ENCODE measurements at regions not wholly inside any gene's neighbourhood (a gene's known extent, or its start where the extent isn't known, plus 50 kb on each side); places are given as distances from the start of the nearest gene placed in this dataset.

DNA sequence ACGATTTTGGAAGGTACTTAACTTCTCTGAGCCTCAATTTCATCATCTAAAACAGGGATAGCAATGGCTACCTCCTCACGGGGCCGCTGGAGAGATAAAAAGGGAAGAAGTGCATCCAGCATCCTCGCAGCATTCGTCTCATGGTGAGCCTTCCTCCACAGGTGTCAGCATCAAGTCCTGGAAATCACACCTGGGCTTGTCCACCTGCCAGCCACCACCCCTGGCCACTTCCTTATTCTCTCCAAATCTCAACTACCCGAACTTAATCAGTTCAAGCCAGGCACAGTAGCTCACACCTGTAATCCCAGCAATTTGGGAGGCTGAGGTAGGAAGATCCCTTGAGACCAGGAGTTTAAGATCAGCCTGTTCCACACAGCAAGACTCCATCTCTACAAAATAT, 234.5 kb downstream of the LY86 start:
- no peak for ATAC-seq

DNA sequence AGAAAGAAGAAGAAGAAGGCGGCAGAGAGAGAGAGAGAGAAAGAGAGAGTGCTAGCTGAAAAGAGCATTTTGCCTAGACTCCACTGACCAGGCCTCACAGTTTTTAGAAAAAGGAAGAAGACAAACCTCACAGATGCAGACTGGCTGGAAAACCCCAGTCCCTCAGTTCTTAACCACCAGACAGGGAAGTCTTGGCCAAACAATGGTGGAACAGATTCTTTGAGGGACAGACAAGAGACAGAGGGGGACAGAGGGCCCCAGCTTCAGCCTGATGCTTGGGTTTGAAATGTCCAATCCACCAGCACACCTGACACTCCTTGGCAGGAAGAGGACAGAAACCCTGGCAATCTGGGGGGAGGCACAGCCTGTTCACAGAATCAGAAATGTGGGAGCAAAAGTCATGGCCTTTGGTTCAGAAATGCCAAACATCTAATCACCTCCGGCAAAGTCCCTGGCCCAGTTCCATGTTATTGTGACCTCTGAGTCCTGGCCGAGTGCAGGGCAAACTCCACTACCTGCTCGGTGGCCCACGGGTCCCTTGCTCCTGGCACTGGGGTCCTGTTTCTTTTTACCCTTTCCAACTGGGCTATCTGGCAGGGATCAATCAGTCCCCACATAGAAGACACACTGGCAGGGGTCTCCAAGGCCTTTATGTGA, 235.2 kb downstream of the LY86 start:
- Histone ChIP-seq H3K36me3 (ENCODE audit: low read depth) (no peaks in the 10 kb centered on the region), H3K4me3 (no peak overlapping the region), H3K4me1 (ENCODE audit: low read depth) (peaks cover 5% of the 10 kb centered on the region), H3K9me3 (no peaks in the 10 kb centered on the region)
- DNase-seq = no peak
- no peak for ATAC-seq
- intact Hi-C loops (cut with DNase I, micrococcal nuclease) = no loop called here
- TF ChIP-seq, protein P1, sequence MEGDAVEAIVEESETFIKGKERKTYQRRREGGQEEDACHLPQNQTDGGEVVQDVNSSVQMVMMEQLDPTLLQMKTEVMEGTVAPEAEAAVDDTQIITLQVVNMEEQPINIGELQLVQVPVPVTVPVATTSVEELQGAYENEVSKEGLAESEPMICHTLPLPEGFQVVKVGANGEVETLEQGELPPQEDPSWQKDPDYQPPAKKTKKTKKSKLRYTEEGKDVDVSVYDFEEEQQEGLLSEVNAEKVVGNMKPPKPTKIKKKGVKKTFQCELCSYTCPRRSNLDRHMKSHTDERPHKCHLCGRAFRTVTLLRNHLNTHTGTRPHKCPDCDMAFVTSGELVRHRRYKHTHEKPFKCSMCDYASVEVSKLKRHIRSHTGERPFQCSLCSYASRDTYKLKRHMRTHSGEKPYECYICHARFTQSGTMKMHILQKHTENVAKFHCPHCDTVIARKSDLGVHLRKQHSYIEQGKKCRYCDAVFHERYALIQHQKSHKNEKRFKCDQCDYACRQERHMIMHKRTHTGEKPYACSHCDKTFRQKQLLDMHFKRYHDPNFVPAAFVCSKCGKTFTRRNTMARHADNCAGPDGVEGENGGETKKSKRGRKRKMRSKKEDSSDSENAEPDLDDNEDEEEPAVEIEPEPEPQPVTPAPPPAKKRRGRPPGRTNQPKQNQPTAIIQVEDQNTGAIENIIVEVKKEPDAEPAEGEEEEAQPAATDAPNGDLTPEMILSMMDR (IDR thresholded peaks at IDR 0.05) = no peak

More for the DNA sequence above, 234.5 kb downstream of the LY86 start:
- intact Hi-C loops (cut with DNase I, micrococcal nuclease) = no loop called here
- Histone ChIP-seq H3K4me3 (no peak overlapping the region), H3K36me3 (ENCODE audit: low read depth) (no peaks in the 10 kb centered on the region), H3K9me3 (no peaks in the 10 kb centered on the region), H3K4me1 (ENCODE audit: low read depth) (peaks cover 5% of the 10 kb centered on the region)
- no peak for DNase-seq
- TF ChIP-seq, protein P1 (IDR thresholded peaks at IDR 0.05) = no peak

DNA sequence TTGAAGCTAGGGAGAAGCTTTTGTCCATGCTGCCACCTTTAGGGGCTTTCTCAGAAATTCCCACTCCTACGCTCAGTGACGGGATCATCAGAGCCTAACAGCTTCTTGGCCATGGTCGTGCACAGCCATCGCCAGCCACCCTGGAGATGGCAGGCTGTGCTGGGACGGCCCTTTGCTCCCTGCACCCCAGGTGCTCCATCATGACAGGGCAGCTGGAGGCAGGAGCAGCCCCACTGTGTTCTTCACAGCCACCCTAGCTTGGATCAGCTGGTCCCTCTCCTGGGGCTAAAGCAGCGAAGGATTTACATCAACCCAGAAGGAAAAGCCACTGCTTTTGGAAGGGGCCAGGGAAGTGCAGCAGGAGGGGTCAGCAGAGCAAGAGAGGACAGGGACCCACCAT, 235.9 kb downstream of the LY86 start:
- TF ChIP-seq, protein P1 (IDR thresholded peaks at IDR 0.05) = no peak
- H3K4me1 ChIP-seq (ENCODE audit: low read depth) = peaks cover 5% of the 10 kb centered on the region
- no peak overlapping the region for H3K4me3 ChIP-seq
- intact Hi-C loops (cut with DNase I, micrococcal nuclease) = no loop called here
- no peaks in the 10 kb centered on the region for H3K36me3 ChIP-seq (ENCODE audit: low read depth)
- ATAC-seq (no peak), DNase-seq (no peak)
- no peaks in the 10 kb centered on the region for H3K9me3 ChIP-seq

DNA sequence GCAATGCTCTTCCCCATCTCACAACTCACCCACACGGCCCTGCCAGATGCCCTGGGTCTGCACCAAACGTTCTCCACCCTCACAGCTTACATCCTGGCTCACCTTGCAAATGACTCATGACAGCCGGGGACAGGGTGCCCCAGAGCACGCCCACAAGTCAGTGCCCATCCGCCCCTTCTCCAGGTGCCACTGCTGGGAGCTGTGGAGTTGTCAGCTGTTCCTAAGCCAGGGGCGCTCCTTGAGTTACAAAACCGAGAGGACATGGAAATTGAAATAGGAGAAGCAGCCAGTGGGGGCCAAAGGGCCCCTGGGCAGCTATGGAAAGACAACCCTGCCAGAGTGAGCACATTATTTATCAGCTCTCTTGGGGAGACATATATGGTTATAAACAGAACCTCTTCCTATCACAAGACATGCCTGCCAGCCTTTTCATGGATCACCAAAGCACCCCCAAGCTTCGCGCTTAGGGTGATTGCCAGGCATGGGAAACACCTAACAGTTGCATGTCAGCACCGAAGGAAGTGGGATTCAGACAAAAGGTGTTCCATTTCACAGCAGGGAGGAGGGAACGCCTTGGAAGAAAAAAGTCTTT, 236.8 kb downstream of the LY86 start:
- ATAC-seq (peak; percentile 60), DNase-seq (no peak)

DNA sequence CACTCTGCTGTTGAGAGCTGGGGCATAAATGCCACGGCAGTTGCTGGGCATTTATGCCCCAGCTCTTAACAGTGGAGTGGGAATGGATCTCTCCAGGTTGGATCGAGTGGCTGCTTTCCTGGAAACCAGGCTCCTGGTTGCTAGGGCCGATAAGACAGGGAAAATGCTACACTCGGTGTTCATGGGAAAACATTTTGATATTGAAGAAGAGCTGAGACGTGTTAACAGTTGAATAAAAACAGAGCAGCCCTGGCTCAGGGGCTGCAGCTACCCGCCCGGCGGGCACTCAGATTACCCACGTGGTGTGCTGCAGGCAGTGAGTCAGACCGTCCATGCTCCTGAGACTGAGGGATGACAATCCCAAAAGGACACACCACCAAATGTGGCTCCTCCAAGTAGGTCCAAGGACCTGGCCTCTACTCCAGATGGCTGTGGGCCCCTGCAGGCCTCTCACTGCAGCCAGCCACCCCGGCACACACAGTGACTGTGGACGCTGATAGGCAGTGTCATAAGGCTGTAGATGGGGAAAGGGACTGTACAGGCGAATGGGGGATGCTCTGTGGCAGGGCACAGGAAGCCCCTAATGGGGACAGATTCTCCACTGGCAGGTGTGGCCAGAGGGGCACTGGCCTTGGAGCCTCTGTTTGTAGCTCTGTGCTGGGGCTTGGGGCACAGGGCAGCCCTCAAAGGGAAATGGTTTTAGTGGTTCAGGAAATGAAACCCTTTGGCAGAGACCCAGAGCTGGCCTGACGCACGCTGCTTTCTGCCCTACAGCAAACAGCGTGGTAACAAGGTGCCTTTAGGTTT, 237.8 kb downstream of the LY86 start:
- DNase-seq (peak in 2 of 3 donors; percentile 66 to 75), ATAC-seq (peak; percentile 77)
- TF ChIP-seq, protein P1 (IDR thresholded peaks at IDR 0.05) = no peak
- Histone ChIP-seq H3K9me3 (no peaks in the 10 kb centered on the region), H3K36me3 (ENCODE audit: low read depth) (no peaks in the 10 kb centered on the region), H3K4me1 (ENCODE audit: low read depth) (peaks cover under 1% of the 10 kb centered on the region), H3K4me3 (no peak overlapping the region)
- intact Hi-C loops (cut with DNase I, micrococcal nuclease) = no loop called here

More for the DNA sequence above, 236.8 kb downstream of the LY86 start:
- Histone ChIP-seq H3K9me3 (no peaks in the 10 kb centered on the region), H3K4me3 (no peak overlapping the region), H3K36me3 (ENCODE audit: low read depth) (no peaks in the 10 kb centered on the region), H3K4me1 (ENCODE audit: low read depth) (peaks cover 5% of the 10 kb centered on the region)
- TF ChIP-seq, protein P1 (IDR thresholded peaks at IDR 0.05) = no peak
- intact Hi-C loops (cut with DNase I, micrococcal nuclease) = no loop called here
